AG20443 (cell line): ENCODE measurements at regions not wholly inside any gene's neighbourhood (a gene's known extent, or its start where the extent isn't known, plus 50 kb on each side); places are given as distances from the start of the nearest gene placed in this dataset.
"Not testable (repeated sequence)": the region's sequence is repeated elsewhere in the genome, so short reads cannot be mapped to it uniquely, and the experiment has no call there.

Experiments used
- DNase-seq: peaks from one replicate; pipeline ENCODE4 v3.0.0; 2012; ENCODE audit warnings: low spot score, mixed read lengths

- no peak for DNase-seq
These were observed 137.7 kb upstream of the ALDH1B1 start for GRCh38 chr9:38254756-38255155.

GRCh38 chr9:38254151-38254550 lies 138.4 kb upstream of the ALDH1B1 start:
- no peak for DNase-seq

- DNase-seq: no peak
These were observed 139.3 kb upstream of the ALDH1B1 start for GRCh38 chr9:38253200-38253599.

DNA sequence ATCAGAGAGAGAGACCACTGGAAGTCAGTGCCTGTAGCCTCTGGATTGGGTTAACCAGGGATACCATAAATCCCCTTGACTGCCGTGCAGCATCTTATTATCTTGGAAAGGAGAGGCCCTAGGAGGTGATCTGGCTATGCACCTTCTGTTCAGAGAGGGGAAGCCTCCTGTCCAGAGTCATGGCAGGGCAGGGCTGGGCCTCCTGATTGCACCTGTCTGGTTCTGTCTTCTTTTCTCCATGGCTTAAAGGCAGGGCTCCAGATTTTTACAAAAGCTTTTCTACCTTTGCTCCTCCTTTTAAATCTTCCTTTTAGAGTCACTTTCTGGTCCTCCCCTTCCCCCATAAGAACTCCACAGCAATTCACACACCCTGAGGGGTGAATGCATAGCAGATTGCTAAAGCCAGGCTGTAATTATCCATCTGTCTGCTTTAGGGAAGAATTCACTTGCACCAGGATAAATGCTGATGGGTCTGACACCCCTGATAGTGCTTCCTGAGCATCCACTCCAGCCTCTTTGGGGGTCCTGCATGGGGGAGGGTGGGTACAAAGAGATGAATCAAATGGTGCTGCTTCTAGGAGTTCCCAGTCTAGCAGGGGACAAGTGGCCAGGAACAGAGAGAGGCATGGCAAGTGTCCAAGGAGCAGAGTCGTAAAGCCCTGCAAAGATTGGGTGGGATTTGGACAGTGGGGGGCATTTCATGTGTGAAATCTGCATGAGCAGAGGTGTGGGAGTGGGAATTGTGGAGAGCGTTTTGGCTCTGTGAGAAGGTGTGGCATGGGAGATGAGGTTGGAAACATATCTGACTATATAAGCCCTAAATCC lies 141.3 kb upstream of the ALDH1B1 start:
- no peak for DNase-seq

- DNase-seq: no peak
These were observed 142.0 kb upstream of the ALDH1B1 start for GRCh38 chr9:38250279-38251035.

DNA sequence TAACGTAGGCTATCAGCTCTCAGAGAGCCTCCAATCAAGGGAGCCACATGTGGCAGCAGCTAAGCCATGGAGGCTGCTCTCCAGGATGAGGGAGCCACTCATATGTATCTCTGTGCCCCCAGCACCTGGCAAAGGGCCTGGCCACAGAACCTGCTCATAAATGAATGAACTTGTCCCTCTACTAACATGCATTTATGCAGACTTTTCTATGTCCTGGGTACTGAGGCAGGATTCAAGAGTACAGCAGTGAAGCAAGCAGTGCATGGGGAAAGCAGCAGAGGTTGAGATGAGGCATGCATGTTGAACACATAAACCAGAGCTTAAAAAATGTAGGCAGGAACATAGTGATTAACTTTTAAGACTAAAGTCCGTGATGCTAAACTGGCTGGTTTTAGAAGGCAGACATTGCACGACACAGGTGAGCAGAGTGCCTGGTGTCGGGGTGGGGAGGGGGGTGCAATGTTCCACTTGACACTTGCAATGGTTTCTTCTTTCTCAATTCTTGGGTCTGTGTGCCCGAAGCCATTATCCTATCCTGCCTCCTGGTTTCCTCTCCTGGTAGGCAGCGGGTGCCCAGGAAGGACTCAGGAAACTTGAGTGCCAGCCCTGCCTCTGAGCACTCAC lies 142.8 kb upstream of the ALDH1B1 start:
- no peak for DNase-seq

GRCh38 chr9:38249049-38249448 lies 143.5 kb upstream of the ALDH1B1 start:
- DNase-seq: no peak

DNA sequence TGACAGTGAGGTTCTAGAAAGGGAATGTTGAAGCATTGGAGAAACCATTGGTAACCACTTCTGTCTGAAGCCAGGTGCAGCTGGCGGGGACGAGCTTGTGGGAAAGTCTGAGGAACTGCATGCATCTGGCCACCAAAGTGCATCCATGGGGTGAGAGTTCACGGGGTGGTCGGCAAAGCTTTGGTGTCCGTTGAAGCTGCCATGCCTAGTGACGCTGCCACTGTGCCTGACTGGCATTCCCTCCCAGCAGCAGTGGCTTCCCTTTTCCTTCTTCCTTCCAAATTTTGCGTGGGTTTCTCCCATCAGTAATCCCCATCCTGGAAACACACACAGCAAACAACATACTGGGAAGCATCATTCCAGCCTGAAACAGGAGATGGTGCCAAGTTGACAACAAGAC lies 145.7 kb upstream of the ALDH1B1 start:
- no peak for DNase-seq

DNA sequence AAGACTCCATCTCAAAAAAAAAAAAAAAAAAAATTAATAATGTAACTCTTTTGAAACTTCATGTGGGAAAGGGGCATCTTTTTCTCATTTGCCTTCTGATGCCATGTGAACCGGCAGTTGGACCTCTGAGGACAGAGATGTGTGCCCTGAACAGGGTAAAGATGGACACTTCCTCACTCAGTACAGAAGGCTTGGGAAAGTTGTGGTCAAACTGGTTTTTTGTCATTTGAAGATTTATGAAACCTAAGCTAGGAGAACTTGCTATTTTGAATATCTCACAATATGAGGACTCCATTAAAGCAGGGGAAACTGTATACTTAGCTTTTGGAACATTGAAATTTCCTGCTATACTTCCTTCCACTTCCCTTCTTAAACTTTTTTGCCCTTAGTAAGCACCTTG lies 147.5 kb upstream of the ALDH1B1 start:
- DNase-seq: no peak

GRCh38 chr9:38243993-38244392 lies 148.5 kb upstream of the ALDH1B1 start:
- DNase-seq: no peak

- DNase-seq: not testable (repeated sequence)
These were observed 150.4 kb upstream of the ALDH1B1 start for GRCh38 chr9:38242151-38242550.

DNA sequence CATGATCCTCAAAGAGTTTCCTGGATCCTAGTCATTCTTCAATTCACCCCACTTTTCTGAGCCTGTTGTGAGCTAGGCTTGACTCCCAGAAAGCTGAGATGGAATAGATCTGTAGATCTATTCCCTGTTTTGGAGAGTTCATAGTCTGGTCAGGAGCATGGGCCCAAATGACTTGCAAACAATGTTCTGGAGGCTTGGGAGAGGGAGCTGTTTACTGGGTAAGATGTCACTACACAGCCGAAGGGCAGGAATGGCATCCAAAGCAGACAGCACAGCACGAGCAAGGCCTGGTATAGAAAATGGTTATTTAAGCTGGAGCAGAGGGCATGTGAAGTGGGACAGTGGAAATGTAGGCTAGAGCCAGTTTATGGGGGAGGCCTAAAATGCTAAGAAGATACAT lies 152.5 kb upstream of the ALDH1B1 start:
- no peak for DNase-seq

DNA sequence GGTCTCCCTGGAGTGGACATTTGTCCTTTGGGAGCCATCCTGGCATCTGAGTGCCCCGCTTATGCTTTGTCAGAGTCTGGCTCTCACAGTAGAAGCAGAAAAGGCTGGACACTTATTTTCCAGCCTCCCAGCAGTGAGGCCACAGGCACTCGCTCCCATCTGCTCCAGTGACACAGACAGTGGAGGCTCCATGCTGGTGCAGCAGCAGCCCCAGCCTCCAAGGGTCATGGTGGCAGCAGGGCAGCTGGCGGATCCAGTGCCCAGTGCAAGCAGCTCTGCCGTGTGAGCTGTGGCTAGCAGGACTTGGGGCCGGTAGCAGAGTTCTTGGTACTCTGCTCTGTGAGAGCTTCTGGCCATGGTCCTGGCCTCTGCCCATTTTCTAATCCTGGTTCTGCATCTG lies 157.3 kb upstream of the ALDH1B1 start:
- DNase-seq: no peak

DNA sequence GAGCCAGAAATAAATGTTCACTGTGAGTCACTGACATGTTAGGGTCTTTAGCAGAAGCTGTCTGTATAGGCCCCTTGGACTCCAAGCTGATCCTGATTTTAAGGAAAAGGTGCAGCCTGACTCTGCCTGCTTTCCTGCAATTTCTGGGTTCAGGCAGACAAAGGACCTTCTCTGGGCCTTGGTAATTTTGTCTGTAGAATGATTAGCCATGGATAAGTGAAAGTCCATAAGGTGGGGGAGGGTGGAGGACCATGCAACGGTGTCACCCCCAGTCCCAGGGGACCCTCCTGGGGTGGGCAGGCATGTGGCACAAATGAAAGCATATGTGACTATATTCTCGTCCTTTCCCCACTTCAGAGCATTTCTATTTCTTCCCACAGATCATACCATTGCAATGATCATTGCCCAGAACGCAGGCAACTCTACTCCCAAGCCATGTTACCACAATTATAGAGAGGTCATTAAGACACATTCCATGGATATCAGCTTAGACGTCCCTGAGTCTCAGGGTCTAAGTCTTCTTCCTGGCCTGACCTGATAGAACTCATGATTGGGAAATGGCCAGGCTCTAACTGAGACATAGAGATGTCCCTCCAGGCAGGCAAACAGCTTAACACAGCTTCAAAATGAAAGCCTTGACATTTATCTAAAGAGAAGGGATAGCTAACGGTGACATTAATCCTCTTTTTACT lies 157.9 kb upstream of the ALDH1B1 start:
- DNase-seq: no peak

DNA sequence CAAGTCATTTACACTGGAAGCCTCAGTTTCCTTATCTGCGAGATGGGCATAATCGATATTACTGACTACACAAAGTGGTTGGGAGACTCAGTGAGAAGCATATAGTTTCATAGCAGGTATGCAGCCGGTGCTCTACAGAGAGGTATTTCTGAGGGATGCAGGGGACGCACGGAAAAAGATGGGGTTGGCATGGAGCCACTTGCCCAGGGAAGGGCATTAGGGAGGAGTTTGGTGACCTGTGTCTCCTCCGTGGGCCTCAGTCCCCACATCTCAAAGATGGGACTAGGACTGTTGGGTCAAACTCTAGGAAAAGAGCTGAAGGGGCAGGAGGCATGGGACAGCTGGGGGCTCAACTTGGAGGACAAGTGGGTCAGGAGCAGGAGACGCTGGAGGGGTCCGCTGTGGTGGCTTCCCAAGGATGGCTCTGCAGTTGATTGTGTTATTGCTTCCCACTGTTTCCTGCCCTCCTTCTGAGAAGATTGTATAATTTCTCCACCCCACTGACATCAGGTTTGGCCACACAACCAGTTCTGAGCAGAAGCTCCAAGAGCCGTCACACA lies 158.6 kb upstream of the ALDH1B1 start:
- no peak for DNase-seq

- DNase-seq: no peak
These were observed 159.2 kb upstream of the ALDH1B1 start for GRCh38 chr9:38233343-38233742.

DNA sequence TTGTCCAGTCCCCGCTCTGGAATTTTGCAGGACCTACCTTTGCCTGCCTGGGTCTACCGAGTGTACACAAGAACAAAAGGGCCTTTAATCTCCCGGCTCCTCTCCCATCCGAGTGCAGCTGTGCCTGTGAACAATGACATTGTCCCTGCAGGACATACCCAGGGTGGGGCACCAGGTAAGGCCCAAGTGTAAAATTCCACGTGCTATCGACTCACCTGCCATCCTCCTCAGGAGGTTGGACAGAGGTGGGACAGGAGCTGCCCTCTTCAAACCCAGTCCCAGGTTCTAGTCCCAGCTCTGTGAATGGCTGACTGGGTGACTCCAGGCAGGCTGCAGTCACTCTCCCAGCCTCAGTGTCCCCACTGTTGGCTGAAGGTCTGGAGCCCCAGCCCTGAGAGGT lies 159.6 kb upstream of the ALDH1B1 start:
- DNase-seq: no peak

DNA sequence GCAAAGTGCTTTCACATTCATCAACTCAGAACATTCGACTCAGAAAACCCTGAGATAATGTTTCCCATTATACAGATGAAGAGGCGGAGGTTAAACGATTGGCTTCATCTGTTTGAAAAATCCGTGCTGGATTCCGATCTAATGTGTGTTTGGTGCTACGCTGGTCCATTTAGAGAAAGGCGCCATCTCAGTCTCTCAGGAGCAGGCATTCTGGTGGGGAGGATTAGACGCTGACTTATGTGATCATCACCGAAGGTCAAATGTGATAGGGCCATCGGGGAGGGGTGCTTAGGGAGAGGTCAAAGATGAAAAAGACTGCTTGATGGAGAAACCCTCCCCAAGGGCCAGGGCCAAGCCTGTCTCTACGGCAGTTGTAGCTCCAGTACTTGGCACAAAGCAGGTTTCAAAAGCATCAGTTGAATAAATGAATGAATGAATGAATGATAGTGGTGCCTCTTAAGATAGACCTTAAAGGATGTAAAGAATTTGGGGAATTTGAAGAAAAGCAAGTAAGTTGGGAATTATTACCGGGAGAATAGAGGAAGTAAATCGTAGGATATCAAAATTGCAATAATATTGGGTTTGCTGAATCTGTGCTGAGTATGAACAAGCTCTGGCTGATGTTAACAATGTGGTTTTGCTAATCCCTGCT lies 160.6 kb upstream of the SHB start:
- no peak for DNase-seq

GRCh38 chr9:38229104-38229500 lies 160.1 kb upstream of the SHB start:
- no peak for DNase-seq

DNA sequence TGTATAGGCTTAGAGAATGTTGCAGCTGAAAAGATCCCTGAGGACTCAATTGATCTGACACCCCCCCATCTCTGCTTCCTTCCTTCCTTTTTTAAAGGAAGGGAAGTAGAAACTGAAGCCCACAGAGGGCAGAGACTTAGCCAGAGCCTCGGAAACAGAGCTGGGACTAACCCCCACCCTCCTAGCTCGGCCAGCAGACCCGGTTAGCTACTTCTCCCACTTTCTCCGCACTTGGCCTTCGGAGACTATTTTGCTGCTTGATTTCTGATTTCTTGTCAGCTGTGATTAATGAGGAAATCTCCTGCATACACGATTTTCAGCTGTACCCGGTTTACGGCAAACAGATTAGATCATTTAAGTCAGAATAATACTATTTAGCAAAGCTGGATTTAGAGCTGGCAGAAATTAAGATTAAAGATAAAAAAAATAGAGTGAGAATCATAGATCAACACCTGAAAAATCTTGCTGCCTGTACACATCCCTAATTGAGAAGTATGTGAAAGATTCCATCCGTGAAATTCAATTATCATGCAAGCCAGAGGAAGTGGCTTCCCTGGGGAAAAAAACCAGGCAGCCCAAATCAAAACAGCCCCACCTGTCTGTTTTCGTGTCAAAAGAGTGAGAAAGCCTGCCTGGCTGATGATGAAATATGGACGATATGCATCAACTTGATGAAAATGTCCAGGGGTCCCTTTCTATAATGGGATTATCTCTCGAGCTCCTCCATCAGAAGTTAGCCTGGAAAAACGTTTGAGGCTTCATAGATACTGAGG lies 159.5 kb upstream of the SHB start:
- DNase-seq: no peak

GRCh38 chr9:38227656-38228055 lies 158.6 kb upstream of the SHB start:
- no peak for DNase-seq
